SK-N-SH (cell line): ENCODE measurements at regions not wholly inside any gene's neighbourhood (a gene's known extent, or its start where the extent isn't known, plus 50 kb on each side); places are given as distances from the start of the nearest gene placed in this dataset.
A peak's percentile ranks its signal among the peaks of the same experiment; 100 is the strongest.

Experiments used
- CTCF ChIP-seq: fragments of 200-600 bp; sonication (generic); IDR thresholded peaks from 2 replicates; pipeline ENCODE4 v1.6.1; 2017; ENCODE audit warnings: antibody characterized with exemption, mild to moderate bottlenecking, moderate library complexity
- GATA2 ChIP-seq: sonication (generic); formaldehyde crosslinking; IDR thresholded peaks from 2 replicates; pipeline ENCODE4 v1.5.0; 2020; ENCODE audit warnings: mild to moderate bottlenecking, missing genetic modification reagents
- MAX ChIP-seq: IDR thresholded peaks from 2 replicates; pipeline ENCODE4 v1.4.0; 2012; ENCODE audit warnings: low read depth
- NRF1 ChIP-seq: IDR thresholded peaks from 2 replicates; pipeline ENCODE4 v1.6.1; 2012; ENCODE audit warnings: low read depth, mild to moderate bottlenecking, low read length
- SIN3A ChIP-seq: IDR thresholded peaks from 2 replicates; pipeline ENCODE4 v1.6.1; 2012; ENCODE audit warnings: low read depth, mild to moderate bottlenecking, low read length, moderate library complexity, borderline replicate concordance
- TAF1 ChIP-seq: IDR thresholded peaks from 2 replicates; pipeline ENCODE4 v1.6.1; 2012; ENCODE audit warnings: low read depth, mild to moderate bottlenecking, low read length, moderate library complexity, borderline replicate concordance
- USF2 ChIP-seq: fragments of 150-350 bp; IDR thresholded peaks from 2 replicates; pipeline ENCODE4 v1.6.1; 2017; ENCODE audit warnings: antibody characterized with exemption, low read length, low read depth, borderline replicate concordance

GRCh38 chr14:100653409-100653808 lies 66.2 kb upstream of the BEGAIN start:
- peak; percentile 59 for TF ChIP-seq CTCF
- TF ChIP-seq NRF1, result no peak
- no peak for TF ChIP-seq MAX
- no peak for TF ChIP-seq GATA2 (CRISPR knock-in tag)
- TF ChIP-seq TAF1, result no peak
- no peak for TF ChIP-seq SIN3A
- no peak for TF ChIP-seq USF2
